Suprapubic skin (tissue), 4 donors: ENCODE measurements at regions not wholly inside any gene's neighbourhood (a gene's known extent, or its start where the extent isn't known, plus 50 kb on each side); places are given as distances from the start of the nearest gene placed in this dataset.

Source experiments
- DNase-seq, 2 donors: peaks; one replicate each; pipeline ENCODE4 v3.0.0-alpha.2; 2019; ENCODE audit warnings: low spot score in 2 of 2
- H3K27ac ChIP-seq: fragments of 200-600 bp; sonication (generic); one replicate; pipeline ENCODE4 v1.5.1; 2019
- H3K27me3 ChIP-seq: fragments of 200-600 bp; sonication (generic); one replicate; pipeline ENCODE4 v1.5.1; 2019
- H3K36me3 ChIP-seq: fragments of 200-600 bp; sonication (generic); one replicate; pipeline ENCODE4 v1.5.1; 2019
- H3K4me1 ChIP-seq: fragments of 200-600 bp; sonication (generic); one replicate; pipeline ENCODE4 v1.5.1; 2019
- H3K4me3 ChIP-seq: fragments of 200-600 bp; sonication (generic); one replicate; pipeline ENCODE4 v1.5.1; 2019; ENCODE audit warnings: mild to moderate bottlenecking
- H3K9me3 ChIP-seq: fragments of 200-600 bp; sonication (generic); one replicate; pipeline ENCODE4 v1.5.1; 2019
- CTCF ChIP-seq, 2 donors: fragments of 200-600 bp in 1 of 2; fragments of 450-650 bp in 1 of 2; sonication (generic) in 1 of 2; IDR thresholded peaks; one replicate each; pipeline ENCODE4 v1.5.1; 2016 to 2019; ENCODE audit warnings: antibody characterized with exemption in 2 of 2, mild to moderate bottlenecking in 1 of 2, moderate library complexity in 1 of 2
- EP300 ChIP-seq: sonication (generic); formaldehyde crosslinking; IDR thresholded peaks from one replicate; pipeline ENCODE4 v1.6.1; 2017; ENCODE audit warnings: antibody characterized with exemption
- POLR2A ChIP-seq, 2 donors: fragments of 450-650 bp; IDR thresholded peaks; one replicate each; pipeline ENCODE4 v1.6.1; 2017; ENCODE audit warnings: antibody characterized with exemption in 2 of 2, mild to moderate bottlenecking in 2 of 2, moderate library complexity in 2 of 2
- POLR2AphosphoS5 ChIP-seq, 3 donors: sonication (generic); formaldehyde crosslinking; IDR thresholded peaks; one replicate each; pipeline ENCODE4 v1.6.1; 2017; ENCODE audit warnings: antibody characterized with exemption in 3 of 3
- WGBS: methylation state at CpG from one replicate; pipeline ENCODE4 v1.1.5; 2018; 5-methylcytosine and 5-hydroxymethylcytosine counted together

GRCh38 chr11:70848243-70848750, 404.1 kb downstream of the SHANK2 start:
- no peaks in the 10 kb centered on the region for H3K9me3 ChIP-seq
- TF ChIP-seq CTCF (IDR thresholded peaks at IDR 0.05) = no peak
- TF ChIP-seq EP300 = no peak
- no peak for TF ChIP-seq POLR2AphosphoS5 (IDR thresholded peaks at IDR 0.05)
- no peak for TF ChIP-seq POLR2A (IDR thresholded peaks at IDR 0.05)
- no peak overlapping the region for H3K4me3 ChIP-seq
- H3K4me1 ChIP-seq = no peaks in the 10 kb centered on the region
- no peak for DNase-seq
- no peak overlapping the region for H3K27ac ChIP-seq
- no peaks in the 10 kb centered on the region for H3K36me3 ChIP-seq
- H3K27me3 ChIP-seq = peaks cover 17% of the 10 kb centered on the region
- WGBS = 90% methylated on average over 11 of the region's 13 CpGs

GRCh38 chr11:70849031-70849430, 403.3 kb downstream of the SHANK2 start:
- Histone ChIP-seq H3K4me3 (no peak overlapping the region), H3K27me3 (peaks cover 14% of the 10 kb centered on the region), H3K27ac (no peak overlapping the region), H3K4me1 (no peaks in the 10 kb centered on the region), H3K36me3 (no peaks in the 10 kb centered on the region), H3K9me3 (no peaks in the 10 kb centered on the region)
- 84% methylated on average over 3 of the region's 3 CpGs for WGBS
- DNase-seq = no peak
- TF ChIP-seq POLR2AphosphoS5 (IDR thresholded peaks at IDR 0.05) = no peak
- no peak for TF ChIP-seq EP300
- no peak for TF ChIP-seq CTCF (IDR thresholded peaks at IDR 0.05)
- no peak for TF ChIP-seq POLR2A (IDR thresholded peaks at IDR 0.05)

GRCh38 chr11:70851308-70851707, 401.1 kb downstream of the SHANK2 start:
- H3K36me3 ChIP-seq = no peaks in the 10 kb centered on the region
- H3K4me1 ChIP-seq = no peaks in the 10 kb centered on the region
- peaks cover 10% of the 10 kb centered on the region for H3K27me3 ChIP-seq
- DNase-seq = no peak
- WGBS = 92% methylated on average over 3 of the region's 3 CpGs
- no peaks in the 10 kb centered on the region for H3K9me3 ChIP-seq
- no peak overlapping the region for H3K27ac ChIP-seq
- H3K4me3 ChIP-seq = no peak overlapping the region
- TF ChIP-seq POLR2A (IDR thresholded peaks at IDR 0.05) (no peak), CTCF (IDR thresholded peaks at IDR 0.05) (no peak), EP300 (no peak), POLR2AphosphoS5 (IDR thresholded peaks at IDR 0.05) (no peak)

- Histone ChIP-seq H3K9me3 (no peaks in the 10 kb centered on the region), H3K4me1 (no peaks in the 10 kb centered on the region), H3K4me3 (no peak overlapping the region), H3K27me3 (peaks cover 10% of the 10 kb centered on the region), H3K36me3 (no peaks in the 10 kb centered on the region), H3K27ac (no peak overlapping the region)
- TF ChIP-seq CTCF (IDR thresholded peaks at IDR 0.05) (no peak), POLR2AphosphoS5 (IDR thresholded peaks at IDR 0.05) (no peak), EP300 (no peak), POLR2A (IDR thresholded peaks at IDR 0.05) (no peak)
- WGBS = 83% methylated on average over 10 of the region's 10 CpGs
- DNase-seq = no peak
Observed at GRCh38 chr11:70851907-70852306, 400.5 kb downstream of the SHANK2 start.

- no peaks in the 10 kb centered on the region for H3K9me3 ChIP-seq
- H3K27me3 ChIP-seq = peaks cover 10% of the 10 kb centered on the region
- no peak for DNase-seq
- H3K27ac ChIP-seq = no peak overlapping the region
- no peaks in the 10 kb centered on the region for H3K36me3 ChIP-seq
- H3K4me1 ChIP-seq = no peaks in the 10 kb centered on the region
- TF ChIP-seq CTCF (IDR thresholded peaks at IDR 0.05) (no peak), POLR2A (IDR thresholded peaks at IDR 0.05) (no peak), EP300 (no peak), POLR2AphosphoS5 (IDR thresholded peaks at IDR 0.05) (no peak)
- H3K4me3 ChIP-seq = no peak overlapping the region
- WGBS = 89% methylated on average over 15 of the region's 20 CpGs
Observed at GRCh38 chr11:70853068-70853769, 399.2 kb downstream of the SHANK2 start.
